ENCODE measurements at regions not wholly inside any gene's neighbourhood (a gene's known extent, or its start where the extent isn't known, plus 50 kb on each side); places are given as distances from the start of the nearest gene placed in this dataset.

DNA sequence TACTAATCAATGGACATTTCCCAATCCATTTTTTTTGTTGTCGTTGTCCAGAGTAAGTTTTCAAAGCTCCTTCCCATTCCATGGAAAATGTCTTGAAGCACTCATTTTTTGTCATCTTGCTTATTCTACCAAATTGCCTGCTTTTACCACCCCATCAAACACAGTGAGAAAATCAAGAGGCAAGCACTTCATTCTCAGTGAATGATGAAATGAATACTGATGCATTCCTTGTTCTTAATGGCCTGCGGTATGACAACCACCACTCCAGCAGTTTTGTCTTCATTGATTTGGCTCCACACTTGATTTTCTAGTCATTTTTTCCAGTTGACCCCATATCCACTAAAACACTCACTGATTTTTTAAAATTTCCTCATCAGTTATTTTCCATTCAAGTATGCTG lies 193.5 kb upstream of the ANKH start (continued):
- TF ChIP-seq, protein P1, sequence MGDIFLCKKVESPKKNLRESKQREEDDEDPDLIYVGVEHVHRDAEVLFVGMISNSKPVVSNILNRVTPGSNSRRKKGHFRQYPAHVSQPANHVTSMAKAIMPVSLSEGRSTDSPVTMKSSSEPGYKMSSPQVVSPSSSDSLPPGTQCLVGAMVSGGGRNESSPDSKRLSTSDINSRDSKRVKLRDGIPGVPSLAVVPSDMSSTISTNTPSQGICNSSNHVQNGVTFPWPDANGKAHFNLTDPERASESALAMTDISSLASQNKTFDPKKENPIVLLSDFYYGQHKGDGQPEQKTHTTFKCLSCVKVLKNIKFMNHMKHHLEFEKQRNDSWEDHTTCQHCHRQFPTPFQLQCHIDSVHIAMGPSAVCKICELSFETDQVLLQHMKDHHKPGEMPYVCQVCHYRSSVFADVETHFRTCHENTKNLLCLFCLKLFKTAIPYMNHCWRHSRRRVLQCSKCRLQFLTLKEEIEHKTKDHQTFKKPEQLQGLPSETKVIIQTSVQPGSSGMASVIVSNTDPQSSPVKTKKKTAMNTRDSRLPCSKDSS (IDR thresholded peaks at IDR 0.05; ENCODE audit: low read depth, partially characterized antibody): no peak
- TF ChIP-seq ZNF263 (CRISPR knock-in tag; IDR thresholded peaks at IDR 0.05; ENCODE audit: borderline replicate concordance) (no peak), CBFB (CRISPR knock-in tag; IDR thresholded peaks at IDR 0.05) (no peak), BCL6 (CRISPR knock-in tag; IDR thresholded peaks at IDR 0.05) (no peak), STAT5B (CRISPR knock-in tag; IDR thresholded peaks at IDR 0.05) (no peak), SP2 (IDR thresholded peaks at IDR 0.05; ENCODE audit: extremely low read depth, low read depth, low read length, poor library complexity, severe bottlenecking) (no peak), KLF16 (IDR thresholded peaks at IDR 0.05) (no peak), PHF20 (IDR thresholded peaks at IDR 0.05; ENCODE audit: partially characterized antibody) (no peak)
- TF ChIP-seq, protein P2, sequence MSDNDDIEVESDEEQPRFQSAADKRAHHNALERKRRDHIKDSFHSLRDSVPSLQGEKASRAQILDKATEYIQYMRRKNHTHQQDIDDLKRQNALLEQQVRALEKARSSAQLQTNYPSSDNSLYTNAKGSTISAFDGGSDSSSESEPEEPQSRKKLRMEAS (CRISPR knock-in tag; IDR thresholded peaks at IDR 0.05): no peak
- TF ChIP-seq, protein P3, sequence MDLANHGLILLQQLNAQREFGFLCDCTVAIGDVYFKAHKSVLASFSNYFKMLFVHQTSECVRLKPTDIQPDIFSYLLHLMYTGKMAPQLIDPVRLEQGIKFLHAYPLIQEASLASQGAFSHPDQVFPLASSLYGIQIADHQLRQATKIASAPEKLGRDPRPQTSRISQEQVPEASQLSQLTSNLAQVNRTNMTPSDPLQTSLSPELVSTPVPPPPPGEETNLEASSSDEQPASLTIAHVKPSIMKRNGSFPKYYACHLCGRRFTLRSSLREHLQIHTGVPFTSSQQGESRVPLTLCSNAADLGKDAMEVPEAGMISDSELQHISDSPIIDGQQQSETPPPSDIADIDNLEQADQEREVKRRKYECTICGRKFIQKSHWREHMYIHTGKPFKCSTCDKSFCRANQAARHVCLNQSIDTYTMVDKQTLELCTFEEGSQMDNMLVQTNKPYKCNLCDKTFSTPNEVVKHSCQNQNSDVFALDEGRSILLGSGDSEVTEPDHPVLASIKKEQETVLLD (IDR thresholded peaks at IDR 0.05): no peak

All from K562 (cell line).